ENCODE measurements at regions not wholly inside any gene's neighbourhood (a gene's known extent, or its start where the extent isn't known, plus 50 kb on each side); places are given as distances from the start of the nearest gene placed in this dataset.

DNA sequence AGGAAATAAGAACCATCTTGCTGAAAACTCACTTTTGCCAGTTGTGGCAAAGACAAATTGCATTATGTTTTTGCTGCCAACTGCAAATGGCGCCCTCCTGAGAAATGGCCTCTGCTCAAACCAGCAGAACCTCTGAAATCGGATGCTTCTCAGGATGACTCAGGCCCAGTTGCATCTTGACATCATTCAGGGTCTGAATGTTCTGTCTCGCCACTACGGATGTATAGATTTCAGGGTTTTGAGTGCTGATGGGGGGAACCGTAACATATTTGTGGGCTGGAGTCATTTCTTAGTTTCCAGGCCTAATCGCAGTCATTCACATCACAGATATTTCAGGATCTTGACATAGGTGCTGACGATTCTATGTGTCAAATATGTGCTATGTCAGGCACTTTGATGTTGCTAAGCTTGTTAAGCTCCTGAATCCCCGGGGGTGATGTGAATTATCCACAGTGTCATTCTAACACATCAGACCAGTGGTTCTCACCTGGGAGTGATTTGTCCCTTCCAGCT is 207.1 kb downstream of the NFATC2 start:
- peaks cover 87% of the 10 kb centered on the region for H3K27me3 ChIP-seq (ENCODE audit: insufficient read depth, low read depth, severe bottlenecking)
- H3K36me3 ChIP-seq: no peaks in the 10 kb centered on the region
- no peak overlapping the region for H3K4me3 ChIP-seq (ENCODE audit: low read depth, low read length)
- TF ChIP-seq, protein P1, sequence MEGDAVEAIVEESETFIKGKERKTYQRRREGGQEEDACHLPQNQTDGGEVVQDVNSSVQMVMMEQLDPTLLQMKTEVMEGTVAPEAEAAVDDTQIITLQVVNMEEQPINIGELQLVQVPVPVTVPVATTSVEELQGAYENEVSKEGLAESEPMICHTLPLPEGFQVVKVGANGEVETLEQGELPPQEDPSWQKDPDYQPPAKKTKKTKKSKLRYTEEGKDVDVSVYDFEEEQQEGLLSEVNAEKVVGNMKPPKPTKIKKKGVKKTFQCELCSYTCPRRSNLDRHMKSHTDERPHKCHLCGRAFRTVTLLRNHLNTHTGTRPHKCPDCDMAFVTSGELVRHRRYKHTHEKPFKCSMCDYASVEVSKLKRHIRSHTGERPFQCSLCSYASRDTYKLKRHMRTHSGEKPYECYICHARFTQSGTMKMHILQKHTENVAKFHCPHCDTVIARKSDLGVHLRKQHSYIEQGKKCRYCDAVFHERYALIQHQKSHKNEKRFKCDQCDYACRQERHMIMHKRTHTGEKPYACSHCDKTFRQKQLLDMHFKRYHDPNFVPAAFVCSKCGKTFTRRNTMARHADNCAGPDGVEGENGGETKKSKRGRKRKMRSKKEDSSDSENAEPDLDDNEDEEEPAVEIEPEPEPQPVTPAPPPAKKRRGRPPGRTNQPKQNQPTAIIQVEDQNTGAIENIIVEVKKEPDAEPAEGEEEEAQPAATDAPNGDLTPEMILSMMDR (IDR thresholded peaks at IDR 0.05; ENCODE audit: low read depth, low read length): no peak
- no peaks in the 10 kb centered on the region for H3K9me3 ChIP-seq (ENCODE audit: severe bottlenecking)
- H3K27ac ChIP-seq: no peak overlapping the region
- DNase-seq: no peak

GRCh38 chr20:51334609-51335008 is 207.9 kb downstream of the NFATC2 start:
- DNase-seq: no peak
- no peaks in the 10 kb centered on the region for H3K9me3 ChIP-seq (ENCODE audit: severe bottlenecking)
- H3K36me3 ChIP-seq: no peaks in the 10 kb centered on the region
- H3K4me3 ChIP-seq (ENCODE audit: low read depth, low read length): no peak overlapping the region
- H3K27me3 ChIP-seq (ENCODE audit: insufficient read depth, low read depth, severe bottlenecking): peaks cover 81% of the 10 kb centered on the region
- TF ChIP-seq, protein P1 (IDR thresholded peaks at IDR 0.05; ENCODE audit: low read depth, low read length): no peak
- no peak overlapping the region for H3K27ac ChIP-seq

GRCh38 chr20:51333971-51334370 is 208.5 kb downstream of the NFATC2 start:
- H3K27me3 ChIP-seq (ENCODE audit: insufficient read depth, low read depth, severe bottlenecking): peaks cover 81% of the 10 kb centered on the region
- H3K9me3 ChIP-seq (ENCODE audit: severe bottlenecking): no peaks in the 10 kb centered on the region
- TF ChIP-seq, protein P1 (IDR thresholded peaks at IDR 0.05; ENCODE audit: low read depth, low read length): no peak
- H3K27ac ChIP-seq: no peak overlapping the region
- no peaks in the 10 kb centered on the region for H3K36me3 ChIP-seq
- H3K4me3 ChIP-seq (ENCODE audit: low read depth, low read length): no peak overlapping the region
- DNase-seq: no peak

- Histone ChIP-seq H3K27me3 (ENCODE audit: insufficient read depth, low read depth, severe bottlenecking) (peaks cover 81% of the 10 kb centered on the region), H3K9me3 (ENCODE audit: severe bottlenecking) (no peaks in the 10 kb centered on the region), H3K27ac (no peak overlapping the region), H3K4me3 (ENCODE audit: low read depth, low read length) (no peak overlapping the region), H3K36me3 (no peaks in the 10 kb centered on the region)
- no peak for DNase-seq
- TF ChIP-seq, protein P1 (IDR thresholded peaks at IDR 0.05; ENCODE audit: low read depth, low read length): no peak
Observed at GRCh38 chr20:51333446-51333845, 209.1 kb downstream of the NFATC2 start.

GRCh38 chr20:51331481-51331880 is 211.0 kb downstream of the NFATC2 start:
- no peaks in the 10 kb centered on the region for H3K9me3 ChIP-seq (ENCODE audit: severe bottlenecking)
- DNase-seq: no peak
- H3K27me3 ChIP-seq (ENCODE audit: insufficient read depth, low read depth, severe bottlenecking): peaks cover 88% of the 10 kb centered on the region
- no peak overlapping the region for H3K4me3 ChIP-seq (ENCODE audit: low read depth, low read length)
- H3K36me3 ChIP-seq: no peaks in the 10 kb centered on the region
- no peak overlapping the region for H3K27ac ChIP-seq
- TF ChIP-seq, protein P1 (IDR thresholded peaks at IDR 0.05; ENCODE audit: low read depth, low read length): no peak

DNA sequence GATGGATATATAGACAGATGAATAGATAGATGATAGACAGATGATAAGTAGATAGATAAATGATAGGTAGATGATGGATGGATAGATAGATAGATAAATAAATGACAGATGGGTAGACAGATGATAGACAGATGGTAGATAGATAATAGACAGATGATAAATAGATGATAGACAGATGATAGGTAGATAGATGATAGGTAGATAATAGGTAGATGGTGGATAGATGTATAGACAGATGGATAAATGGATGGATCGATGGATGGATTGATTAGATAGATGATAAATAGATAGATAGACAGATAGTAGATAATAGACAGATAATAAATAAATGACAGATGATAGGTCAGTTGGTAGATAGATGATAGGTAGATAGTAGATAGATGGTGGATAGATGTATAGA is 212.7 kb downstream of the NFATC2 start:
- TF ChIP-seq, protein P1 (IDR thresholded peaks at IDR 0.05; ENCODE audit: low read depth, low read length): no peak
- peaks cover 2% of the 10 kb centered on the region for H3K9me3 ChIP-seq (ENCODE audit: severe bottlenecking)
- peaks cover 91% of the 10 kb centered on the region for H3K27me3 ChIP-seq (ENCODE audit: insufficient read depth, low read depth, severe bottlenecking)
- DNase-seq: no peak
- H3K4me3 ChIP-seq (ENCODE audit: low read depth, low read length): no peak overlapping the region
- no peaks in the 10 kb centered on the region for H3K36me3 ChIP-seq
- no peak overlapping the region for H3K27ac ChIP-seq

All from WERI-Rb-1 (cell line).